ENCODE measurements at regions not wholly inside any gene's neighbourhood (a gene's known extent, or its start where the extent isn't known, plus 50 kb on each side); places are given as distances from the start of the nearest gene placed in this dataset.

GRCh38 chr11:15714641-15715399 is 600.1 kb downstream of the INSC start:
- no peaks in the 10 kb centered on the region for H3K36me3 ChIP-seq (ENCODE audit: insufficient read depth, low read length)
- no peaks in the 10 kb centered on the region for H3K9me3 ChIP-seq (ENCODE audit: low read depth, low read length)
- H3K9ac ChIP-seq (ENCODE audit: insufficient read length), result no peak overlapping the region
- TF ChIP-seq POLR2AphosphoS5 (IDR thresholded peaks at IDR 0.05; ENCODE audit: borderline replicate concordance, low read depth, low read length) (no peak), FOXP2 (optimal IDR thresholded peaks at IDR 0.05; ENCODE audit: control extremely low read depth, extremely low read length, insufficient read depth) (no peak), EZH2 (IDR thresholded peaks at IDR 0.05) (no peak)
- DNase-seq (ENCODE audit: low read depth, low spot score), result no peak
- no peak overlapping the region for H3K27ac ChIP-seq
- H3K4me3 ChIP-seq, result no peak overlapping the region

GRCh38 chr11:15716550-15716949 is 601.8 kb downstream of the INSC start:
- H3K4me3 ChIP-seq, result no peak overlapping the region
- H3K36me3 ChIP-seq (ENCODE audit: insufficient read depth, low read length), result no peaks in the 10 kb centered on the region
- no peak overlapping the region for H3K9ac ChIP-seq (ENCODE audit: insufficient read length)
- TF ChIP-seq POLR2AphosphoS5 (IDR thresholded peaks at IDR 0.05; ENCODE audit: borderline replicate concordance, low read depth, low read length) (no peak), EZH2 (IDR thresholded peaks at IDR 0.05) (no peak), FOXP2 (optimal IDR thresholded peaks at IDR 0.05; ENCODE audit: control extremely low read depth, extremely low read length, insufficient read depth) (no peak)
- H3K9me3 ChIP-seq (ENCODE audit: low read depth, low read length), result no peaks in the 10 kb centered on the region
- no peak for DNase-seq (ENCODE audit: low read depth, low spot score)
- H3K27ac ChIP-seq, result no peak overlapping the region

- Histone ChIP-seq H3K9me3 (ENCODE audit: low read depth, low read length) (no peaks in the 10 kb centered on the region), H3K27ac (no peak overlapping the region), H3K36me3 (ENCODE audit: insufficient read depth, low read length) (no peaks in the 10 kb centered on the region), H3K9ac (ENCODE audit: insufficient read length) (no peak overlapping the region), H3K4me3 (no peak overlapping the region)
- TF ChIP-seq FOXP2 (optimal IDR thresholded peaks at IDR 0.05; ENCODE audit: control extremely low read depth, extremely low read length, insufficient read depth) (no peak), EZH2 (IDR thresholded peaks at IDR 0.05) (no peak), POLR2AphosphoS5 (IDR thresholded peaks at IDR 0.05; ENCODE audit: borderline replicate concordance, low read depth, low read length) (no peak)
- DNase-seq (ENCODE audit: low read depth, low spot score), result no peak
Observed at GRCh38 chr11:15720460-15720859, 605.7 kb downstream of the INSC start.

- TF ChIP-seq FOXP2 (optimal IDR thresholded peaks at IDR 0.05; ENCODE audit: control extremely low read depth, extremely low read length, insufficient read depth), result no peak
- no peak for TF ChIP-seq POLR2AphosphoS5 (IDR thresholded peaks at IDR 0.05; ENCODE audit: borderline replicate concordance, low read depth, low read length)
- no peak for TF ChIP-seq EZH2 (IDR thresholded peaks at IDR 0.05)
- Histone ChIP-seq H3K27ac (no peak overlapping the region), H3K36me3 (ENCODE audit: insufficient read depth, low read length) (no peaks in the 10 kb centered on the region), H3K9me3 (ENCODE audit: low read depth, low read length) (no peaks in the 10 kb centered on the region), H3K4me3 (no peak overlapping the region), H3K9ac (ENCODE audit: insufficient read length) (no peak overlapping the region)
- DNase-seq (ENCODE audit: low read depth, low spot score), result no peak
Observed at GRCh38 chr11:15723966-15724365, 609.2 kb downstream of the INSC start.

- DNase-seq (ENCODE audit: low read depth, low spot score), result no peak
- no peak for TF ChIP-seq POLR2AphosphoS5 (IDR thresholded peaks at IDR 0.05; ENCODE audit: borderline replicate concordance, low read depth, low read length)
- TF ChIP-seq EZH2 (IDR thresholded peaks at IDR 0.05), result no peak
- TF ChIP-seq FOXP2 (optimal IDR thresholded peaks at IDR 0.05; ENCODE audit: control extremely low read depth, extremely low read length, insufficient read depth), result no peak
- H3K4me3 ChIP-seq, result no peak overlapping the region
- no peak overlapping the region for H3K27ac ChIP-seq
- no peaks in the 10 kb centered on the region for H3K9me3 ChIP-seq (ENCODE audit: low read depth, low read length)
- H3K36me3 ChIP-seq (ENCODE audit: insufficient read depth, low read length), result no peaks in the 10 kb centered on the region
- H3K9ac ChIP-seq (ENCODE audit: insufficient read length), result no peak overlapping the region
Observed at GRCh38 chr11:15724601-15725000, 609.9 kb downstream of the INSC start.

GRCh38 chr11:15725246-15725645 is 610.5 kb downstream of the INSC start:
- TF ChIP-seq POLR2AphosphoS5 (IDR thresholded peaks at IDR 0.05; ENCODE audit: borderline replicate concordance, low read depth, low read length) (no peak), EZH2 (IDR thresholded peaks at IDR 0.05) (no peak), FOXP2 (optimal IDR thresholded peaks at IDR 0.05; ENCODE audit: control extremely low read depth, extremely low read length, insufficient read depth) (no peak)
- H3K36me3 ChIP-seq (ENCODE audit: insufficient read depth, low read length), result no peaks in the 10 kb centered on the region
- H3K9ac ChIP-seq (ENCODE audit: insufficient read length), result no peak overlapping the region
- no peak overlapping the region for H3K27ac ChIP-seq
- H3K9me3 ChIP-seq (ENCODE audit: low read depth, low read length), result no peaks in the 10 kb centered on the region
- H3K4me3 ChIP-seq, result no peak overlapping the region
- no peak for DNase-seq (ENCODE audit: low read depth, low spot score)

- Histone ChIP-seq H3K4me3 (no peak overlapping the region), H3K27ac (no peak overlapping the region), H3K9ac (ENCODE audit: insufficient read length) (no peak overlapping the region), H3K9me3 (ENCODE audit: low read depth, low read length) (no peaks in the 10 kb centered on the region), H3K36me3 (ENCODE audit: insufficient read depth, low read length) (no peaks in the 10 kb centered on the region)
- TF ChIP-seq EZH2 (IDR thresholded peaks at IDR 0.05), result no peak
- no peak for TF ChIP-seq FOXP2 (optimal IDR thresholded peaks at IDR 0.05; ENCODE audit: control extremely low read depth, extremely low read length, insufficient read depth)
- no peak for TF ChIP-seq POLR2AphosphoS5 (IDR thresholded peaks at IDR 0.05; ENCODE audit: borderline replicate concordance, low read depth, low read length)
- no peak for DNase-seq (ENCODE audit: low read depth, low spot score)
Observed at GRCh38 chr11:15726221-15726746, 611.6 kb downstream of the INSC start.

- Histone ChIP-seq H3K4me3 (no peak overlapping the region), H3K27ac (no peak overlapping the region), H3K36me3 (ENCODE audit: insufficient read depth, low read length) (no peaks in the 10 kb centered on the region), H3K9ac (ENCODE audit: insufficient read length) (no peak overlapping the region), H3K9me3 (ENCODE audit: low read depth, low read length) (no peaks in the 10 kb centered on the region)
- no peak for TF ChIP-seq FOXP2 (optimal IDR thresholded peaks at IDR 0.05; ENCODE audit: control extremely low read depth, extremely low read length, insufficient read depth)
- no peak for TF ChIP-seq POLR2AphosphoS5 (IDR thresholded peaks at IDR 0.05; ENCODE audit: borderline replicate concordance, low read depth, low read length)
- no peak for TF ChIP-seq EZH2 (IDR thresholded peaks at IDR 0.05)
- no peak for DNase-seq (ENCODE audit: low read depth, low spot score)
Observed at GRCh38 chr11:15726893-15727519, 612.3 kb downstream of the INSC start.

Measured in SK-N-MC (cell line).